Vagina (tissue), 2 donors: ENCODE measurements at regions not wholly inside any gene's neighbourhood (a gene's known extent, or its start where the extent isn't known, plus 50 kb on each side); places are given as distances from the start of the nearest gene placed in this dataset.

Experiments
- DNase-seq, 2 donors: peaks; one replicate each; pipeline ENCODE4 v3.0.0-alpha.2; 2017; ENCODE audit errors: extremely low spot score in 2 of 2
- H3K27ac ChIP-seq: fragments of 200-600 bp; sonication (generic); one replicate; pipeline ENCODE4 v1.5.1; 2019
- H3K27me3 ChIP-seq: fragments of 200-600 bp; sonication (generic); one replicate; pipeline ENCODE4 v1.5.1; 2019
- H3K36me3 ChIP-seq, 2 donors: fragments of 200-600 bp; sonication (generic); one replicate each; pipeline ENCODE4 v1.5.1; 2017 to 2019
- H3K4me1 ChIP-seq: fragments of 200-600 bp; sonication (generic); one replicate; pipeline ENCODE4 v1.5.1; 2019
- H3K4me3 ChIP-seq, 2 donors: fragments of 200-600 bp; sonication (generic); 1 replicate in 1 of 2; 2 replicates in 1 of 2; pipeline ENCODE4 v1.5.1; 2016 to 2019
- H3K9me3 ChIP-seq: fragments of 200-600 bp; sonication (generic); one replicate; pipeline ENCODE4 v1.5.1; 2019
- POLR2A ChIP-seq, 2 donors: fragments of 450-650 bp; IDR thresholded peaks; one replicate each; pipeline ENCODE4 v1.6.1; 2017; ENCODE audit warnings: antibody characterized with exemption in 2 of 2, mild to moderate bottlenecking in 2 of 2, moderate library complexity in 2 of 2
- POLR2AphosphoS5 ChIP-seq, 2 donors: sonication (generic); formaldehyde crosslinking; IDR thresholded peaks; one replicate each; pipeline ENCODE4 v1.9.0; 2017; ENCODE audit warnings: antibody characterized with exemption in 2 of 2, mild to moderate bottlenecking in 2 of 2, low read depth in 1 of 2; ENCODE audit not compliant: insufficient read depth in 1 of 2
- intact Hi-C: fragments of 100-400 bp; cut with DNase I; formaldehyde crosslinking; loops from one replicate; pipeline ENCODE4 v1.15.1; 2023
- TF ChIP-seq, protein P1 (sequence below), 3 experiments: fragments of 450-650 bp in 2 of 3; fragments of 200-600 bp in 1 of 3; sonication (generic) in 1 of 3; IDR thresholded peaks; one replicate each; pipeline ENCODE4 v1.5.1; 2017 to 2019; ENCODE audit warnings: antibody characterized with exemption in 3 of 3, mild to moderate bottlenecking in 2 of 3, moderate library complexity in 2 of 3

DNA sequence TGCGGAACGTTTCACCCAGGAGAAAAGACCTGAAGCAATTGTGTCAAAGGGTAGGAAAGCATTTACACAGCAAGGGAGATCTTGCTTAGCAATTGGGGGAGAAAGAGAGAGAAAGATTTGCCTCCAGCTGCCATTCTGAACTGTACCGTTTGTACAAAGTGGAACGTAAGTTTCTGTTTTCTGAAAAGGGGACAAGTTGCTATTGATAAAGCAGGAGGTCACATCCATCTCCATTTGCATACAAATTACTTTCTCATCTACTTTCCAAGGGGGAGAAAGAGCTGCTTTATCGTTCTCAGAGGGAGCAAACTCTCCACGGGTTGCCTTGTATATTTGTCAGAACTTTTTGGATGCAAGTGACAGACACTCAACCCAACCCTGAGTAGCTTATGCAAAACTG, 92.0 kb upstream of the CARD11 start:
- Histone ChIP-seq H3K9me3 (no peaks in the 10 kb centered on the region), H3K36me3 (no peaks in the 10 kb centered on the region), H3K4me3 (no peak overlapping the region), H3K27me3 (no peaks in the 10 kb centered on the region), H3K4me1 (no peaks in the 10 kb centered on the region), H3K27ac (no peak overlapping the region)
- TF ChIP-seq, protein P1, sequence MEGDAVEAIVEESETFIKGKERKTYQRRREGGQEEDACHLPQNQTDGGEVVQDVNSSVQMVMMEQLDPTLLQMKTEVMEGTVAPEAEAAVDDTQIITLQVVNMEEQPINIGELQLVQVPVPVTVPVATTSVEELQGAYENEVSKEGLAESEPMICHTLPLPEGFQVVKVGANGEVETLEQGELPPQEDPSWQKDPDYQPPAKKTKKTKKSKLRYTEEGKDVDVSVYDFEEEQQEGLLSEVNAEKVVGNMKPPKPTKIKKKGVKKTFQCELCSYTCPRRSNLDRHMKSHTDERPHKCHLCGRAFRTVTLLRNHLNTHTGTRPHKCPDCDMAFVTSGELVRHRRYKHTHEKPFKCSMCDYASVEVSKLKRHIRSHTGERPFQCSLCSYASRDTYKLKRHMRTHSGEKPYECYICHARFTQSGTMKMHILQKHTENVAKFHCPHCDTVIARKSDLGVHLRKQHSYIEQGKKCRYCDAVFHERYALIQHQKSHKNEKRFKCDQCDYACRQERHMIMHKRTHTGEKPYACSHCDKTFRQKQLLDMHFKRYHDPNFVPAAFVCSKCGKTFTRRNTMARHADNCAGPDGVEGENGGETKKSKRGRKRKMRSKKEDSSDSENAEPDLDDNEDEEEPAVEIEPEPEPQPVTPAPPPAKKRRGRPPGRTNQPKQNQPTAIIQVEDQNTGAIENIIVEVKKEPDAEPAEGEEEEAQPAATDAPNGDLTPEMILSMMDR (IDR thresholded peaks at IDR 0.05): no peak
- TF ChIP-seq POLR2A (IDR thresholded peaks at IDR 0.05) (no peak), POLR2AphosphoS5 (IDR thresholded peaks at IDR 0.05; ENCODE audit: insufficient read depth in 1 of 2, low read depth in 1 of 2) (no peak)
- intact Hi-C loops: no loop called here
- no peak for DNase-seq

DNA sequence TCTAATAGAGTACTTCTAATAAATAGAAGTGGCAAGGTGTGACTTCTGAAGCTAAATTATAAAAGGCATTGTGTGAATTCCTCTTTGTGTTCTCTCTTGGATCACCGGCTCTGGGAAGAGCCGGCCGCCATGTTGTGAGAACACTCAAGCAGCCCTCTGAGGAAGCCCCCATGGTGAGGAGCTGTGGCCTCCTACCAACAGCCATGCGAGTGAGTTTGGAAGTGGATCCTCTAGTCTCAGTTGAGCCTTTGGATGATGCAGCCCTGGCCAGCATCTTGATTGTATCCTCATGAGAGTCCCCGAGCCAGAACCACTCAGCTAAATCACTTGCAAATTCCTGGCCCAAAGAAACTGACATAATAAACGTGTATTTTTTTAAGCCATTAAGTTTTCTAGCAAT, 94.5 kb upstream of the CARD11 start:
- intact Hi-C loops: no loop called here
- H3K27me3 ChIP-seq: no peaks in the 10 kb centered on the region

DNA sequence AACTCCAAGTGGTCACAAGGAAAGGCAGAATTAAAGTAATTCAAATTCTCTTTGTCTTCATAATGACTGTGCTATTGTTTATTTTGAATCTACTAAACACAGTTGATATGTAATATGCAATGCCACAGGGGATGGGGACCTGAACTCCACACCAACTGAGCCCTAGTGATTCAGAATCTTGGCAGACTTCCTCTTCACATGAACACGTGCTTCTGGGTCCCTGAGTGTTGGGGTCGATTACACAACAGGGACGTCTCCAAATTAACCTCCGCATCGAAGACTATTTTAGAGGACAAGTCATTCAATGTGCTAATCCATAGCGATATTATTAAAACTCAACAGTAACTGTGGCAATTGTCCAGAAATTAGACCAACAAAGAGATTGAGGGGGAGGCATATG, 95.3 kb upstream of the CARD11 start:
- TF ChIP-seq POLR2A (IDR thresholded peaks at IDR 0.05): no peak
- TF ChIP-seq, protein P1 (IDR thresholded peaks at IDR 0.05): no peak
- no peak for TF ChIP-seq POLR2AphosphoS5 (IDR thresholded peaks at IDR 0.05; ENCODE audit: insufficient read depth in 1 of 2, low read depth in 1 of 2)
- intact Hi-C loops: no loop called here
- Histone ChIP-seq H3K27me3 (no peaks in the 10 kb centered on the region), H3K4me1 (no peaks in the 10 kb centered on the region), H3K9me3 (no peaks in the 10 kb centered on the region), H3K4me3 (no peak overlapping the region), H3K27ac (no peak overlapping the region), H3K36me3 (no peaks in the 10 kb centered on the region)
- no peak for DNase-seq

More for the DNA sequence above, 94.5 kb upstream of the CARD11 start:
- no peak for DNase-seq
- Histone ChIP-seq H3K36me3 (no peaks in the 10 kb centered on the region), H3K4me3 (no peak overlapping the region), H3K9me3 (no peaks in the 10 kb centered on the region), H3K27ac (no peak overlapping the region), H3K4me1 (no peaks in the 10 kb centered on the region)
- TF ChIP-seq POLR2A (IDR thresholded peaks at IDR 0.05) (no peak), POLR2AphosphoS5 (IDR thresholded peaks at IDR 0.05; ENCODE audit: insufficient read depth in 1 of 2, low read depth in 1 of 2) (no peak)
- TF ChIP-seq, protein P1 (IDR thresholded peaks at IDR 0.05): no peak

DNA sequence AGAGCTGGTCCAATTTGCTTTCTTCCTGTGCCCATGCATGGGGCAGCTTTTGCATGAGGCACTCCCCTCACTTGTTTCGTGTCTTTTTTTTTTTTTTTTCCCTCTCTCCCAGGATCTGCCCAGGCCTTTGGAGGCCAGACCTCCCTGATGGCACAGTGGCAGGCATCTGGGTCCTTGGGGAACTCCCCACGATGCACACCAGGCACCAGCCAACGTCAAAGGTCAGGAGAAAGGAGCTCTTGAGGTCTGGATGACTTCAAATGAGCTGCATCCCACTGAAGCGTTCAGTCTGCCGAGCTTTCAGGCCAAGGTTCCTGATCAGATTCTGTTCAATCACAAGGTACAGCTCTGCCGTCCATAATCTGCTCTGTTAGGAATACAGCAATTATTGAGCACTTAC, 97.2 kb upstream of the CARD11 start:
- DNase-seq: no peak
- intact Hi-C loops: loop anchor here (5.0 kb wide), 1 partner anchor 1316 kb away; no protein-coding TSS in a partner anchor
- TF ChIP-seq, protein P1 (IDR thresholded peaks at IDR 0.05): no peak
- TF ChIP-seq POLR2A (IDR thresholded peaks at IDR 0.05): no peak
- TF ChIP-seq POLR2AphosphoS5 (IDR thresholded peaks at IDR 0.05; ENCODE audit: insufficient read depth in 1 of 2, low read depth in 1 of 2): no peak

DNA sequence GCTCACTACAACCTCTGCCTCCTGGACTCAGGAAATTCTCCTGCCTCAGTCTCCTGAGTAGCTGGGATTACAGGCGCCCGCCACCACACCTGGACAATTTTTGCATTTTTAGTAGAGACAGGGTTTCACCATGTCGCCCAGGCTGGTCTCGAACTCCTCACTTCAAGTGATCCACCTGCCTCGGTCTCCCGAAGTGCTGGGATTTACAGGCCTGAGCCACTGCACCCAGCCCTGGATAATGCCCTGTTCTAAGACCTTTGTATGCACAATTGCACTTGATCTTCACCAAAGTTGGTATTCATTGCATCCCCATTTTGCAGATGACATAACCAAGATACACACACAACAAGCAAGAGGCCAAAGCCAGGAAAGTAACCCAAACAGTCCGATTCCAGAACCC, 97.7 kb upstream of the CARD11 start:
- intact Hi-C loops: loop anchor here (5.0 kb wide), 1 partner anchor 1316 kb away; no protein-coding TSS in a partner anchor
- no peaks in the 10 kb centered on the region for H3K36me3 ChIP-seq
- DNase-seq: no peak
- no peak overlapping the region for H3K27ac ChIP-seq
- no peaks in the 10 kb centered on the region for H3K9me3 ChIP-seq
- no peaks in the 10 kb centered on the region for H3K4me1 ChIP-seq
- no peak for TF ChIP-seq POLR2AphosphoS5 (IDR thresholded peaks at IDR 0.05; ENCODE audit: insufficient read depth in 1 of 2, low read depth in 1 of 2)
- TF ChIP-seq POLR2A (IDR thresholded peaks at IDR 0.05): no peak
- TF ChIP-seq, protein P1 (IDR thresholded peaks at IDR 0.05): no peak
- no peaks in the 10 kb centered on the region for H3K27me3 ChIP-seq
- no peak overlapping the region for H3K4me3 ChIP-seq

More for the DNA sequence above, 97.2 kb upstream of the CARD11 start:
- H3K4me3 ChIP-seq: no peak overlapping the region
- H3K4me1 ChIP-seq: no peaks in the 10 kb centered on the region
- no peaks in the 10 kb centered on the region for H3K9me3 ChIP-seq
- no peak overlapping the region for H3K27ac ChIP-seq
- H3K36me3 ChIP-seq: no peaks in the 10 kb centered on the region
- no peaks in the 10 kb centered on the region for H3K27me3 ChIP-seq
